ENCODE measurements at regions not wholly inside any gene's neighbourhood (a gene's known extent, or its start where the extent isn't known, plus 50 kb on each side); places are given as distances from the start of the nearest gene placed in this dataset.
"Not testable (repeated sequence)": the region's sequence is repeated elsewhere in the genome, so short reads cannot be mapped to it uniquely, and the experiment has no call there.

DNA sequence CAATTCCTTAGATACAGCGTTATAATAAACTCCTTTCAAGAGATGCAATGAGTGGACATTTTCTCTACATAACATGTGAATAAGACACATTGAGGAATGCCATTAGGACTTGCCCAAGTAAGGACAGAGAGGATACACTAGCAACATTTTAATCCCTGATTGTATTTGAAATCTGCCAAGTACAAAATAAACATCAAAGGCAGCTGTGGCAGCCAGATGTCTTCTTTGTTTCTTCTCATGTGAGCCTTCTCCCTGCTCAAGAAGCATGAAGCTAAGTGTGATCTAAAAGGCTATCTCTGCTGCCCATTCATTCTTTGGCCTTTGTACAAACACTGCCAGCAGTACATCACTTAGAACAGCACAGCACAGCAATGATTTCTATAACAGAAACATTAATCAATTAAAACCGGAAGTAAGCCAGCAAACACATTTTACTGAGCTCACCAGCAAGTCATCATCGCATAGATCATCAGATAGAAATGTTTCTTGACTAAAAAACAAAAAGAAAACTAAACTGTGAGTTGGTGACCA is 364.0 kb downstream of the CNTN6 start:
- no peak for DNase-seq

DNA sequence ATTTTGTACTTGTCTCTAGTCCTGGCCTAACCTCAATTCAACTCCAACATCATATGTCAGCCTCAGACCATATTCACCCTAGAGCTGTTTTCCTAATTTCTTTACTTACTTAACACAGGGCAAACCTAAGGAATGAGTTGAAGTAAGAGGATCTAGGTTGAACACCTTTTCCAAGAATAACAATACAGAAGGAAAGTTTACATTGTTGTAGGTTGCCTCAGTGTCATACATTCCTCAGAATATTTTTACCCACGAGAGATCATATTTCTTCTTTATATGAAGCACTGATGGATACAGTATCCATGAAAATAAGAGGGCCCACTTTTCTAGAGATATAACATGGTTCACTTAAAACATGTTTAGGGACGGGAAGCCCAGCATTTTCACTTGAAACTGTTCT is 369.5 kb downstream of the CNTN6 start:
- no peak for DNase-seq

DNA sequence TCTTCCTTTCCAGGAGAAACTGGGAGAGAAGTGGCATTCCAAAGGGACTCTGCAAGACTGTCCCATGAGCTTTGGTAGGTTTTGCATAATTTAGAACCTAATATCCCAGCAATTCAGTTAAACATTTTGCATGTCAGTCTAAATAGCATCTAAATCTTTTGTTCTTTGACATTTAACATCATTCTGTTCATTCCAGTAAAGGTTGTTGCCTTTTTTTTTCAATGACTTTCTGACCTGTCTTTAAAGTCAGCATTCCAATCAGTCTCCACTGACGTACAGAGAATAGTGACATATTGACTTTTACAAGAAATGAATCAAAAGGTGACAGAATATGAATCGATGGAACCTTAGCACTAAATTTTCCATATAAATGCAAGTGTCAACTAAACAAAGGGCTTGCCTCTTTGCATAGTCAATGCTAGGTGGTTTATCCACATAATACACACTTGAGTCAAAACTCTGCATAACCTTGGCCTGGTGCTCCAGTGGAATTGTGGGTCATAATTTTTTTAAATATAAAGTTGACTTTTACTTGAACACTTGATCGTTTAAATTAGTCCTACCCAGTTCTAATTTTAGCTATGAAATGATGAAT is 370.1 kb downstream of the CNTN6 start:
- no peak for DNase-seq

DNA sequence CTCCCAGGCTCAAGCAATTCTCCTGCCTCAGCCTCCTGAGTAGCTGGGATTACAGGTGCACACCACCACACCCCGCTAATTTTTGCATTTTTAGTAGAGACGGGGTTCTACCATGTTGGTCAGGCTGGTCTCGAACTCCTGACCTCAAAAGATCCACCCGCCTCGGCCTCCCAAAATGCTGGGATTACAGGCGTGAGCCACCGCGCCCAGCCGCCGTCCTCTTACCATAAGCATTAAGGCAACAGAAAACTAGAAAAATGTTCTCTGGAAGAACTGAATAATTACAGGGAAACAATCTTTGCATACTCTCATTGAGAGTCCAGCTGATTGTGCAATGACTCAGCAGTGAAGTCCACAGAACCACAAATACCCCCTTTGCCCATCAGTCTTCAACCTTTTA is 372.3 kb downstream of the CNTN6 start:
- DNase-seq, result not testable (repeated sequence)

DNA sequence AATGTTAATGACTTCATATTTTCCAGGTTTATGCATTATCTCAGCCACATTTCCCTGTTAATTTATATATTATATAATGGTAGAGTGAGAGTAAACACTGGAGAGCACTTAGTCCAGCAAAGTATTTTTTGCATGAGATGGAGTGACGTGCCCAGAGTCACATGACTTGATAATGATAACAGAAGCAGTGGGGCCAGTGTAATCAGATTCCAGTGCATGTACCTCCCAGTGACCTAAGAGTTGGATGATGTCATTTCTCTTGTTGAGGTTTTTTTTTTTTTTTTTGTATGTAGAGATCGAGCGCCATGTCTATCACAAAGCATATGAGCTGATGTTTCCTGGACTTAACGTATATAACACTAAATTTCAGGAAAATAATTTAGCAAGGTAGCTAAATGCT is 375.3 kb downstream of the CNTN6 start:
- no peak for DNase-seq

DNA sequence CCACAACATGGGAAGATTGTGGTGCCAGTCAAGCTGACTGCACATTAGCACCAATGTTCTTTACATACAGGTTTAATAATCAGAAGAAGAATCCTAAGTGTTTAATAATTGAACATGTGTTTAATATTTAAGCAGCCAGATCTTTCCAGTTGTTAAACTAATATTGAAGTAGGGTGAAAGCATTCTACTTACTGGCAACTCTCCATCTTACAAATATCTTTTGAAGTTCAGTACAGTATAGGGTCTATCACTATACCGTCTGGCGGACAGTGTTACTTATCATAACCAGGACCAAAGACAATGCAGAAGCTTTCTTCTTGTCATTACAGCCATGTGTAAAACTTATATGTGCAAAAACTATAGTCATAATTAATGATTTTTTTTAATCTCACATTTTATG is 376.4 kb downstream of the CNTN6 start:
- DNase-seq, result no peak

DNA sequence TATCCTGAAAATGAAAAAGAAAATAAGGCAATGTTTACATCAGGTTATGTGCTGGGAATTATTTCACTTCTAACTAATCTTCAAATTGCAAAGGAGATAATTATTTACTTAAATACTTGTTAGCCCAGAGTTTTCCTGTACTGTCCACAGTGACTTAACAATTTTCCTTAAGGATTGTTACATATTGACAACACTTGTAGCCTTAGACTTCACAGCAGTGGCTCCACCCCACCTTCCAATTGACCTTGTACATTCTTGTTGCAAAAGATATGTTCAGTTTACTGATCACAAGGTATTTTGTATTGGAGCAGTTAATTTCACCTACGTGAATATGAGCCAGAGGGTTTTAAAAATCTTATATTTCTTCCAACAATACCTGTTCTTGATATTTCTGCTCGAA is 376.9 kb downstream of the CNTN6 start:
- DNase-seq, result no peak

DNA sequence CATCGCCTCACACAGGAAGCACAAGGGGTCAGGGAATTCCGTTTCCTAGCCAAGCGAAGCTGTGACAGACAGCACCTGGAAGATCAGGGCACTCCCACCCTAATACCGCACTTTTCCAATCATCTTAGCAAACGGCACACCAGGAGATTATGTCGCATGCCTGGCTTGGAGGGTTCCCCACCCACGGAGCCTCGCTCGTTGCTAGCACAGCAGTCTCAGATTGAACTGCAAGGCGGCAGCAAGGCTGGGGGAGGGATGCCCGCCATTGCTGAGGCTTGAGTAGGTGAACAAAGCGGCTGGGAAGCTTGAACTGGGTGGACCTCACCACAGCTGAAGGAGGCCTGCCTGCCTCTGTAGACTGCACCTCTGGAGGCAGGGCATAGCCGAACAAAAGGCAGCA is 384.8 kb downstream of the CNTN6 start:
- no peak for DNase-seq

DNA sequence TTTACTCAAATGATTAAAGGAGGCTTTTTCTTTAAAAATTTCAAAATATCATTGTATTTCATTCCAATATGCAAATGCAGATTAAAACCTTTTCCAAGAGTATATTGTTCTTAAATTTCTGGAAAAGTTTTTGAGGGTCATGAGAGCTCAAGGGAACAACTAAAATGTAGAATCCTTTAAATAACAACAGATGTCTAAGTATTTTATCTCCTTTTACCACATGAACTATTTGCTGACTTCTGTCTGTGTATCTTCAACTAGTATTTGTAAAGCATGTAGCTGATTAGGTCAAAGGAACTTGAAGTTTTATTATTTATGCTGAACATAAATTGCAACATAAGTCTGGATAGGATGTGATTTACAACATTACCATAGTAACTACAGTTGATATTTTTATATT is 402.6 kb downstream of the CNTN6 start:
- no peak for DNase-seq

DNA sequence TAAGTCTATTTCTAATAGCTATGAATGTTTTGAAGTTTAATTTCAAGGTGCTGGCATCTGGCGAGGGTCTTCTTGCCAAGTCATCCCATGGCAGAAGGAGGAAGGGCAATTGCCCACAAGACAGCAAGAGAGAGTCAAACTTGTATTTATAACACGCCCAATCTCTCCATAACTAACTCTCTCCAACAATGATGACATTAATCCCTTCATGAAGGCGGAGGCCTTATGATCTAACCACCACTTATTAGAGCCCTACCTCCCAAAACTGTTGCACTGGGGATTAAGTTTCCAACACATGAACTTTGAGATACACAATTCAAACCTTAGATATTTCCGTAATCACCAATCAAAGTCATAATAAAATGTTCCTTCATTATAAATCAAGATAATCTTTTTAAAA is 406.9 kb downstream of the CNTN6 start:
- no peak for DNase-seq

DNA sequence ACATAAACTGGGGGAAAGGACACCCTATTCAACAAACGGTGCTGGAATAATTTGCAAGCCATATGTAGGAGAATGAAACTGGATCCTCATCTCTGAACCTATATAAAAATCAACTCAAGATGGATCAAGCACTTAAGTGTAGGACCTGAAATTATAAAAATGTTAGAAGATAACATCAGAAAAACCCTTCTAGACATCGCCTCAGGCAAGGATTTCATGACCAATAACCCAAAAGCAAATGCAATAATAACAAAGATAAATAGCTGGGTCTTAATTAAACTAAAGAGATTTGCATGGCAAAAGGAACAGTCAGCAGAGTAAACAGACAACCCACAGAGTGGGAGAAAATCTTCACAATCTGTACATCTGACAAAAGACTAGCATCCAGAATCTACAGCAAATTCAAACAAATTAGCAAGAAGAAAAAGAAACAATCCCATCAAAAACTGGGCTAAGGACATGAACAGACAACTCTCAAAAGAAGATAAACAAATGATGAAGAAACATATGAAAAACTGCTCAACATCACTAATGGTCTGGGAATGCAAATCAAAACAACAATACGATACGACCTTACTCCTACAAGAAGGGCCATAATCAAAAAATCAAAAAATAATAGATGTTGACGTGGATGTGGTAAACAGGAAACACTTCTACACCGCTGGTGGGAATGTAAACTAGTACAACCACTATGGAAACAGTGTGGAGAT is 408.7 kb downstream of the CNTN6 start:
- no peak for DNase-seq

DNA sequence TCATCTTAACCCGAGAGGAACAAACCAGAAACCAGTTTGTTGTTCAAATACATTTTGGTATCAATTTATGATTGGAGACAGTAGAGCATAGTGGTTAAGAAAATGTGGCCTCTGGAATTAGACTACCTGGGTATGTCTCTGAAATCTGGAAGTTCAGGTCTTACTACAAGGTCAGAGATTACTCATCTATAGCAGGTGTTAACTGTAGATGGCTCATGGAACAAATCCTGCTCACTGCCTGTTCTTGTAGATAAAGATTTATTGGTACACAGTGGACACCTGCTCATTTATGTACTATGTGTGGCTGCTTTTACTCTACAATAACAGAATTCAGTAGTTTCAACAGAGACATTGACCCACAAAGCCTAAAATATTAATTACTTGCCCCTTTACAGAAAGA is 413.3 kb downstream of the CNTN6 start:
- no peak for DNase-seq

DNA sequence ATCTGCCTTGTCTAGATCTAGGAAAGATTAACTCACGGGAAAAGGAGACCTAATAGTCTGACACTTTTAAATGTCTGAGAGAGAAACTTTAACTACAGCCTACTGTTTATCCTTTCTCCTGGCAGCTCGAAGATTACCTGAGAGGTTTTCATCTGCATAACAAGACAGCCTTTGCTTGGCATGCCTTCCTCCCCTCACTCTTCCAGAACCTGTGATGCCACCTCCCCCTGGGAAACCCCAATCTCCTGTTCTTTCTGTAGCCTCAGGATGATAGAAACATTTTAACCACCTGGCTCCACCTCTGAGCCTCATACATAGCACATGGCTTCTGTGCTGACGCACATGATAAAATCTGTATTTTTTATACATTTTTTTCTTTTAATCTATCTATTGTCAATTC is 420.8 kb downstream of the CNTN6 start:
- DNase-seq, result no peak

DNA sequence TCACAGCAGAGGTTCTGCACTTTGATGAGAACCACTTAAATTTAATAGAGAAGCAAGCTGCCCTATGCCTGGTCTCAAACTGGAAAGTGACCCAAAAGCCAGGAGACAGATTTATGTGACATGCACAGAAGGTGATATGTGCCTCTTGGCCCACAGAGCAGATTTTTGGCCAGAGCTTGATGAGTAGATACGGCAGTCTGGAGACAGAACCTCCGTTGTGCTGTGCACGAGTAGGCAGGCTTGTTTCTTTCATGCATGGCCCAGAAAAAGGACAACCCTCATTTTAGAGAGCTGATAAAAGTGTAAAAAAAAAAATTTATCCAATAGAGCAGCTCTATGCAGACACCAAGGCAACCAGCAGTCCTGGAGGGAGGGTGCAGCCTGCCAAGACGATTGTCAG is 423.1 kb downstream of the CNTN6 start:
- DNase-seq, result no peak

DNA sequence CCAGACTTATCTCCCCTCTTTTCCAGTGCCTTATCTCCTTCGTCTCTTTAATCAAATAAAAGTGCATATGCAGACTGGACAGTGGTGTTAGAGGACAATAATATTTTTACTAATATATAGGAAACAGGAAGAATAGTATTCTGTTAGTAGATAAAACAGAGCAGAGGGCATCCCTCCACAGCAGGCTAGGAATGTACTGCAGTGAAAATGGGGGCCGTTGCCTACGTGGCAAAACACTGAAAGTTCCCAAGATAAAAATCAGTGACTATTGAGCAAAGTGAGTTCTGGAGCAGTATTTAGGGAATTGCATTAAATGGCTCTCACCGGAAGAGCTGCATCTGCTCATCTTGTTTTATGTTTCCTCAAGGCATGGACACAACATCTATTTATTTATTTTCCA is 435.0 kb downstream of the CNTN6 start:
- DNase-seq, result no peak

DNA sequence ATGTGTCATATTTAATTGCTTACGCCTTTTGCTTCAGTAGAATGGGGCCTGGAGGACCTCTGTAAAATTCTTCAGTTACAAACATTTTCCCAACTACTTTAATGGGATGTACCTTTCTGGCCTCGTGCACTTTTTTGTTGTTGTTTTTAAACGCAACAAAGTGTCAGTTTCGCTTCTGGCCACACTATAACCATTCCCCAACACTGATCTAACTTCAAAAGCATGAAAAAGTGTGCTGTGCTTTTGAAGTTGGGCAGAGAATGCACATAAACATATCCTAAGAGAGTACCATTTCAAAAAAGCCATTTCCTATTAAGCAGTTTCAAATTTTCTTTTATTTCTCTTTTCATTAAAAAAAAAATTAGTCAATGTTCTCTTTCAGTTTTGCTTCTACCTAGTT is 435.8 kb downstream of the CNTN6 start:
- DNase-seq, result no peak

DNA sequence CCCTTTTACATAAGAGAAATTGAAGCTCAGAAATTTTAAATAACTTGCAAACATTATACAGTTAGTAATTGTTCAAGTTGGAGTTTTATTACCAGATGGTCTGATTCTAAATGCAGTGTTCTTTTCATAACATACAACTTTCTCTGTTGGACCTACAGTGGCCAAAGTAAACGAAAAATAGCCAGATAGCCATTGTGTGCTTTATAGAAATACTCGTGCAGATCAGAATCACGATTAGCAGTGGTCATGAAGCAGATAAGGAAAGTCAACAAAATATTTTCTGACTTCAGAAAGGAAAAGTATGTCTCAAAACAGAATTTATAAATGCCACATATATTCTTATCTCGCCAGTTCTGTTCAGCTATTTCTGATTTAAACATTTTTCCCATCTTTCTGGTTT is 436.9 kb downstream of the CNTN6 start:
- DNase-seq, result no peak

DNA sequence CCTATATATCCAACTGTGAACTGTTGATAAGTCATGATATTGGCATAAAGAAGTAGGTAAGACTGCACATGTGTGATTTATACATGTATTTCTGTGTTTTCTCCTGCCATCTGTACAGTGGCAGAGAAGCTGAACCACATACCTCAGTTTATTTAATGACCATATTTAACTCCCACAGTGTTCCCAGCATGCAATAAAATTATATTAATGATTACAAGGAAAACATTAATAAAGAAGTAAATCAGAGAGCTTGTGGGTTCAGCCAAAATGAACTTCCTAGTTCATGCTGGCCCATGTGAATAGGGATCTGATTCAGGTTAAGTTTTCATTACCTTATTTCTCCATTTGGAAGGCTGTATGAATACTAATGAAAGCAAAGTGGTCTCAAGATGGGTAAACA is 439.2 kb downstream of the CNTN6 start:
- no peak for DNase-seq

DNA sequence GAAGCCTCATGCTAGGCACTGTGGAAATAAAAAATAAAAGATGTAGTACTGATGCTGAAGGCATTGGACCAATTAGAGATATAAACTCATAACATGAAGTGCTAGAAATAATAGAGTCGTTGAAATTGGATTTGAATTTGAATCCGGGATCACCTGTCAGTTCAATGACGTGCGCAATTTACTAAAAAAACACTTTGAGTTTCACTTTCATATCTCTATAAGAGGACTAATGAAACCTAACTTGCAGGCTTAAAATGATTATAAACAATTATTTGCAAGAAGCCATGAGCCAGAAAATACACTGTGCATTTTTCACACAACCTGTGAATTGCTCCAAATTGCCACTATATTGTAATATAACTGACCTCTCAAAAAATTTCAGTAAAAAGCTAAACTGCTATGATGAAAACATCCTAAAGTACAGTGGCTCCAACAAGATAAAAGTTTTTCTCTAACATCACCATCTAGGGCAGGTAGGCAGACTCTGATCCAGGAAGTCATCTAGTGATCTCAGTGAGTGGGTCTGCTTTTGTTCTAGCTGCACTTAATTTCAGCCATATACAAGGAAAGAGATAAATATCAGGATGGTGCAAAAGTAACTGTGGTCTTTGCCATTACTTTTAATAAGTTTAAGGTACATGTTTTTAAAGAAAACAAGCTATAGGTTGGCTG is 440.2 kb downstream of the CNTN6 start:
- no peak for DNase-seq

DNA sequence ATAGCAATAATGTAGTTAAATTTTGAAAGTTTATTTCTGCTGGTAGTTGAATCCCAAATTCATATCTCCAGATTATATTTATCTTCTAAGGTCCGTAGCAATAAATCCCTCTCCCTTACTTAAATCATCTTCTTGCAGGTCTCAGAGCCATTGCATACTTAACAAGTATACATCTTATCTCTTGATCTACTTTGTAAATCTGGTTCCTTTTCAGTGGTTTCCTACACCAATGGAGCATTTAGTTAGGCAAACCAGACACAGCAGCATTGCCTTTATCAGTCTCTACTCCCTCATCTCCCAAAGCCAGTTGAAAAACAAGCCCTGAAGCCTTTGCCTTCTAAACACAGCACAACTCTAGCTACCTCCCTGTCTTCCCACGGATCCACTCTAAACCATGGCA is 440.9 kb downstream of the CNTN6 start:
- no peak for DNase-seq

DNA sequence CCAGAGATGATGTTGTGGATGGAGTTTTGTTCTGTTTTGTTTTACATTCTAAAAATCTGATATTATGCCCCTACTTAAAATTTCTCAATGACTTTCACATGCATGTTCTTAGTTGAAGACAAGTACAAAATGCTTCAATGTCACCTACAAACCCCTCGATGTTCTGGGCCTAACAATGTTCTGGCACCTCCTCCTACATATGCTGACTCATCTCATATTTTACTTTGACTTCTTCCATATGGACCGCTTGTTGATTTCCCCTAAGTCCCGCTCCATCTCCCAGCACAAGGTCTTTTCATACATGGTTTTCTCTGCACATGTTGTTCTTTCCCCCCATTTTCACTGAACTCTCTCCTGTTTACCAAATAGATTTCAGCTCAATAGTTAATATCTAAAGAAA is 441.4 kb downstream of the CNTN6 start:
- DNase-seq, result no peak

DNA sequence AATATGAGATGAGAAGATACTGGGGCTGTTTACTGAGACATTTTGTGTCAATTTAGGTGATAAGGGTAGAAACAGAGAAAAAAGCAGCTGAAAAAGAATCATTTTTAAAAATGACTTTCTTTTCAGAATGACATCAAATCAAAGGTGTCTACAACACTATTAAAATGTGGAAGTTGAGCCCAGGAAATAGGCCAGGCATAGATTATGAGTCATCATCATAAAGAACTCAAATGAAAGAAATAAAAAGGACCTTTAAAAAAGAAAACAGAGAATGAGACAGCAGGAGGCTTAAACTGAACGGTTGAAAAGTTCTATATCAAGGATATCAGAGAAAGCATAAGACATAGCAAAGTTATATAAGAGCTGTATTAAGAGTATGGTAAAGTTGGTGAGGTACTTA is 442.5 kb downstream of the CNTN6 start:
- DNase-seq, result no peak

DNA sequence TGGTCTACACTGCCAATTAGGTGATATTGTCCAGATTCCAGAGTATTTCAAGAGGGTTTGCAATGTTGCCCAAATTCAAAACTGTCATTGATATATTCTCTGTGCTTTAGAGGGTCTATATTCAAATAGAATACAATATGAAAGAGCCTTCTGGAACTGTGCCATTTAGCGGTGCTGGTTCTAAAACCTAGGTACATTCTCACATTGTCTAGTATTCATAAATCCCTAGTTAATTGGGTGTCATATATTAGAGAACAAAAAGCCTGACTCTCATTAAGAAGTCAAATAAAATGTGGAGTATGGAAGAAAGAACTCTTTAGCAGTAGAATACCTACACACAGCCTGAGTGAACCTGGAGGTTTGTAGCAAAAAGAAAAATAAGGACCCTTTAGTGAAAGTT is 447.9 kb downstream of the CNTN6 start:
- DNase-seq, result no peak

DNA sequence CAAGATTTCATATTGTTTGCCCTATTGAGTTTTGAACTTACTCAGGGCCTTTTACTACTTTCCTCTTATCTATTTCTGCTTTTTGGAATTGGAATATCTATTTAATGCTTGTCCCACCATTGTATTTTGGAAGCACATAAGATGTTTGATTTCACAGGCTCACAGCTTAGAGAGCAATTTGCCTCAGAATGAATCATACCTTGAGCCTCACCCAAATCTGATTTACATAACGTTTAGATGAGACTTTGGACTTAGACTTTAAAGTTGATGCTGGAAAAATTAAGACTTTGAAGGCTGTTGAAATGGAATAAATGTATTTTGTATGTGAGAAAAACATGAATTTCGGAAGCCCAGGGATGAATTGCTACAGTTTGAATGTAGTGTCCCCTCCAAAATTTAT is 458.9 kb downstream of the CNTN6 start:
- DNase-seq, result no peak

DNA sequence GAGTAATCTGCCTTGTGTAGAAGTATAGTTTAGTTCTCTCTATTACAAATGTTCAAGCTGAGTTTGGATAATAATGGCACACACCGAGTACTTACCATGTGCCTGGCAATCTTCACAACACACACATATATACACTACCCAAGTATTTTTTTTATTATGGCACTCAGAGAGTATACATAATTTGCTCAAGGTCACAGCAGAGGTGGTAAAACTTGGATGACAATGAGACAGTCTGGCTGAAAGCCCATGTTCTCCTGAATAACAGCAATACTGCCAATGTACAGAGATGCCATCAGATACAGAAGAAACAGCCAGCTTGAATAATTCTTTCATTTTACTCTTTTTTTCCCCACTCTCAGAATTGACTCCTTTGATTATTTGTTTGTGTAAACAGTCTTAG is 460.0 kb downstream of the CNTN6 start:
- no peak for DNase-seq

Data from NCI-H2171 treated with DMSO at 0.1 percent for 48 hours (cell line).